ENCODE measurements at regions not wholly inside any gene's neighbourhood (a gene's known extent, or its start where the extent isn't known, plus 50 kb on each side); places are given as distances from the start of the nearest gene placed in this dataset.

GRCh38 chr7:83866582-83866981 is 217.6 kb upstream of the SEMA3E start:
- TF ChIP-seq CTCF (conservative IDR thresholded peaks at IDR 0.05; ENCODE audit: low read depth, low read length) (no peak), EZH2 (IDR thresholded peaks at IDR 0.05; ENCODE audit: borderline replicate concordance, low read depth, low read length, poor library complexity, severe bottlenecking) (no peak)
